Stimulated activated CD4-positive, alpha-beta T cell treated with anti-CD3 and anti-CD28 coated beads, TNF-alpha, amount 100 ng/mL, for 4 hours (primary cell): ENCODE measurements at regions not wholly inside any gene's neighbourhood (a gene's known extent, or its start where the extent isn't known, plus 50 kb on each side); places are given as distances from the start of the nearest gene placed in this dataset.
"Not testable (repeated sequence)": the region's sequence is repeated elsewhere in the genome, so short reads cannot be mapped to it uniquely, and the experiment has no call there.

Experiments used
- DNase-seq, 3 experiments: peaks; one replicate each; pipeline ENCODE4 v3.0.0-alpha.2; 2020; ENCODE audit warnings: low read depth in 3 of 3

- DNase-seq = no peak
These were observed 281.9 kb upstream of the HS3ST1 start for GRCh38 chr4:11710453-11711093.

GRCh38 chr4:11704186-11704830, 275.6 kb upstream of the HS3ST1 start:
- DNase-seq = no peak

GRCh38 chr4:11702886-11703557, 274.3 kb upstream of the HS3ST1 start:
- no peak for DNase-seq

GRCh38 chr4:11701966-11702725, 273.5 kb upstream of the HS3ST1 start:
- DNase-seq = no peak

- DNase-seq = no peak
These were observed 272.1 kb upstream of the HS3ST1 start for GRCh38 chr4:11700751-11701226.

GRCh38 chr4:11698846-11699590, 270.3 kb upstream of the HS3ST1 start:
- DNase-seq = no peak

- no peak for DNase-seq
These were observed 269.3 kb upstream of the HS3ST1 start for GRCh38 chr4:11698033-11698432.

DNA sequence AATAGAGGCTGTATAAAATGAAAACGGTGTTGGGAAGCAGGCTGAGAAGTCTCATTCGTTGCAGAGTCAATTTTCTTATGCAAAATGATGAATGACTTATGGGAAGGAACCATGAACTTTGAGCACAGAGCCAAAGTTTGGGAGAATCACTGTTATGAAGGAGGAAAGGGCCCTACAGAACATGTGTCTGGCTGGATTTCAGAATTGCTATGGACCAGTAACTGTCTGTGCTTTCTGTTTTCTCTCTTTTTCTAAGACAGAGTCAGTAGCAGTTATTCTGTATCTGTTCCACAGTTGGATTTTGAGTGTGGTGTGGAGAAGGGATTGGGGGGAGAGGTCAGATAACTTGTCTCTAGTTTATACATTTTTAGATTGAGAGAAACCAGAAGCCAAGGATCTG, 265.0 kb upstream of the HS3ST1 start:
- DNase-seq = no peak

DNA sequence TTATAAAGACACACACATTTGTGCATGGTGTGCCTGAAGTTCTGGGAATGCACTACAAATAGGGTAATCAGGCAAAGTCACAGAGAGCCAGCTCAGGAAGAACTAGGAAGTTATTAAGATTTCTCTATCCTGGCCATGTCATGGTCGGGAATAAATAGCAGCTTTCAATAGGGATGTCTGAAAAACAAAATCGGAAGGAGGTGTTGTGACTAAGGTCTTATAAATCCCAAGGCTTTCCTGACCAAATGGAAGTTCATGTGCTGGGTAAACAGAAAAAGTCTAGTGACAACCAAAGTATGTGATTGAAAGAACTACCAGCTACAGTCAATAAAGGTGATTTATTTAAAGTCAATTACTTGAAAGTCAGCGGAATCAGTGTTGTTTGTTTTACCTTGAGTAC, 262.5 kb upstream of the HS3ST1 start:
- no peak for DNase-seq

DNA sequence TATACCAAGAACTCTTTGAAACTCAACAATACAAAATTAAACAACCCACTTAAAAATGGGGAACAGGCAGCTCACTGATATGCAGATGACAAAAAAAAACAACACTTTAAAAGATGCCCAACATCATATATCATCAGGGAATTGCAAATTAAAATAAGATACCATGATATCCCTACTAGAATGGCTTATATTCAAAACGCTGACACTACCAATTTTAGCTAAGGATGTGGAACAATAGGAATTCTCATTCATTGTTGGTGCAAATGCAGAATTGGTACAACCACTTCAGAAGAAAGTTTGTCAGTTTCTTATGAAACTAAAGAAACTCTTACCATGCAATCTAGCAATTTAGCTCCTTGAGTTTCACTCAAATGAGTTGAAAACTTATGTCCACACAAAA, 259.0 kb upstream of the HS3ST1 start:
- no peak for DNase-seq

- DNase-seq = no peak
These were observed 256.8 kb upstream of the HS3ST1 start for GRCh38 chr4:11685481-11685880.

- no peak for DNase-seq
These were observed 246.5 kb upstream of the HS3ST1 start for GRCh38 chr4:11675051-11675800.

GRCh38 chr4:11670304-11670703, 241.6 kb upstream of the HS3ST1 start:
- no peak for DNase-seq

DNA sequence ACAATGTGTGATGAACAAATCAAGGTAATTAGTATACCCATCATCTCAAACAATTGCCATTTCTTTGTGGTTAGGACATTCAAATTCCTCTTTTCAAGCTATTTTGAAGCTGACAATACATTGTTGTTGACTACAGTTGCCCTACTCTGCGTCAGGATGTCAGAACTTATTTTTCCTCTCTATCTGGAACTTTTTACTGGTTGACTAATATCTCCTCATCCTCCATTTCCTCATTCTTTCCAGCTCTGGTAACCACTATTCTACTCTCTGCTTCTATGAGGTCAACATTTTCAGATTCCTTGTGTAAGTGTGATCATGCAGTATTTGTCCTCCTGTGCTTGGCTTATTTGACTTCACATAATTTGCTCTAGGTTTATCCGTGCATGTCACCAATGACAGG, 240.5 kb upstream of the HS3ST1 start:
- DNase-seq = no peak

DNA sequence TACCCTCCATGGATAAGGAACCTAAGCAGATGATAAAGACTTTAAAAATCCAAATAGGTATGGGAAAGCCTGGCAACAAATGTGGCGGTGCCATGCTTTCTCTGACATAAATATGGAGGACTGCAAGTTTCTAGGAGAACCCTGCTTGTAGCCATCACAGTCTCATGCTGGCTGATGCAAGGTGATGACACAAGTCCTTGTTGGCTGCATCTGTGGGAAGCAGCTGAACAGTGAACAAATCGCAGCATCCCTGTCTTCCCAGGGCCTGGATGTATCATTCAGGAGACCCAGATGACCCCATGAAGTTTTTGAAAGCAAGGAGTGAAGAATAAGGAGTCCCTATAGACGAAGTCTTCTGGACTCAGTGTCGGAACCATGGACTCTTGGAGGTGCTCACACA, 234.4 kb upstream of the HS3ST1 start:
- no peak for DNase-seq

DNA sequence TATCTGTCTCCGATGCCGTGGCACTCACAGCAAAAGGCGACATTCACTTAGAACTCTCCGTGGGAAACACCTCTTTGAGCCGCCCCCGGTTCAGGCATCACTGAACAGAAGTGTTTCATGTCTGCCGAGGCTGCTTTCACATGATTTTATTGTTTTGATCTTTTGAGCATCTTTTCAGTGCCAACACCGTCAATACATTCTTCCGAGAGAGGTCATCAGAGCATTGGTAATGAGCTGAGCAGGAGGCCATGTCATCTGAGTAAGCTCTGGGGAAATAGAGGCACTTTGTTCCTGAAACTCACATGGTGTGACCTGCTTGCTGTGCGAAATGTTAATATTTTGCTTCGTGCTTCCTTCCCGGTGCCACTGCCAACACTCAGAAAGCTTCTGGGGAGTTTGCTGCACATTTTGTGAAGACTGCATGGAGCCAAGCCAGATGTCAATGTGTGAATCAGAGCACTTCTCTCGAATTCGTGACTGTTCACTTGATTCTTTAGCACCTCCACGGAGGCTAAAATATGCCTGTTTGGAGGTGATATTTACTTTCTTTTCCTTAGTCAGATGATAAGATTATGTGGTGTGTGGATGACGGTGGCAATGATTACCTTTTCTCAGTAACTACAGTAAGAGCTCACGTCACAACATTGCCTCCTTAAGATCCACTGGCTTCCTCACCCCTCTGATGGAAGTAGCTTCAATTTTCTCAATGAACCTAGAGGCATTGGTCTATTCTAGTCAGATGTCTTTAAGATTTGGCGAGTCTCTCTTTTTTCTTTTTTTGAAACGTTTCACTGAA, 222.3 kb upstream of the HS3ST1 start:
- DNase-seq = no peak

GRCh38 chr4:11647433-11647832, 218.7 kb upstream of the HS3ST1 start:
- DNase-seq = no peak

- not testable (repeated sequence) for DNase-seq
These were observed 214.4 kb upstream of the HS3ST1 start for GRCh38 chr4:11643081-11643480.

DNA sequence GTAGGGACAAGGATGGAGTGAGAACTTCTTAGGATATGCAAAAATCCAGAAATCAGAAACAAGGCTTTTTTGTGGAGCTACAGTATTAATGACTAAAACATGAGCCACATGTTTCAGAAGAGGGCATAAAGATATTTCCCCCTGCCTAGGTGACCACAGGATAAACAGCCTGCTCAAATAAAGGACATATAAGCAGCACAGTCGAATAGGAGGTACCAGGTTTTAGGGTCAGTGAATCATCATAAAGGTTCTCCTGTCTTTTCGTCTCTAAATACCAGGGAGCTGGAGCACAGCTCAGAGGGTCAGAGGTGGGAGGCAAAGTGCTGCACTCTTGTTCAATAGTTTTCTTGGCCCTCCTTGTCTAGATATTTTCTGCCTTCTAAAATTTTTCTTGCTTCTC, 211.9 kb upstream of the HS3ST1 start:
- no peak for DNase-seq

GRCh38 chr4:11636551-11636950, 207.9 kb upstream of the HS3ST1 start:
- DNase-seq = no peak
